Stimulated activated naive CD4-positive, alpha-beta T cell (primary cell): ENCODE measurements at regions not wholly inside any gene's neighbourhood (a gene's known extent, or its start where the extent isn't known, plus 50 kb on each side); places are given as distances from the start of the nearest gene placed in this dataset.

Source experiments
- DNase-seq, 6 experiments: peaks; one replicate each; lab custom pipeline; 2025; lab: John Stamatoyannopoulos, UW

- DNase-seq, result no peak
These were observed 136.1 kb upstream of the LGALSL start for GRCh38 chr2:64317707-64318475.

- no peak for DNase-seq
These were observed 135.6 kb upstream of the LGALSL start for GRCh38 chr2:64318476-64318748.

GRCh38 chr2:64319896-64320295 lies 134.1 kb upstream of the LGALSL start:
- DNase-seq, result no peak

- no peak for DNase-seq
These were observed 131.5 kb upstream of the LGALSL start for GRCh38 chr2:64322433-64322832.

- DNase-seq, result no peak
These were observed 130.8 kb upstream of the LGALSL start for GRCh38 chr2:64323197-64323596.

- no peak for DNase-seq
These were observed 129.1 kb upstream of the LGALSL start for GRCh38 chr2:64324746-64325410.

- DNase-seq, result no peak
These were observed 128.5 kb upstream of the LGALSL start for GRCh38 chr2:64325477-64325851.

GRCh38 chr2:64325852-64326577 lies 127.9 kb upstream of the LGALSL start:
- peak in 3 of 6 experiments; percentile 59 to 68 (median 63) for DNase-seq

GRCh38 chr2:64326578-64327050 lies 127.3 kb upstream of the LGALSL start:
- DNase-seq, result no peak

GRCh38 chr2:64327129-64327509 lies 126.8 kb upstream of the LGALSL start:
- DNase-seq, result no peak

GRCh38 chr2:64327510-64328414 lies 126.2 kb upstream of the LGALSL start:
- peak; percentile 23 to 88 (median 56) for DNase-seq

- no peak for DNase-seq
These were observed 125.6 kb upstream of the LGALSL start for GRCh38 chr2:64328415-64328722.

GRCh38 chr2:64328756-64329155 lies 125.2 kb upstream of the LGALSL start:
- no peak for DNase-seq

- DNase-seq, result no peak
These were observed 124.1 kb upstream of the LGALSL start for GRCh38 chr2:64329848-64330247.

GRCh38 chr2:64330281-64331113 lies 123.5 kb upstream of the LGALSL start:
- peak; percentile 42 to 85 (median 70) for DNase-seq

- DNase-seq, result no peak
These were observed 122.8 kb upstream of the LGALSL start for GRCh38 chr2:64331114-64331645.

GRCh38 chr2:64331849-64332699 lies 121.9 kb upstream of the LGALSL start:
- no peak for DNase-seq

- DNase-seq, result no peak
These were observed 117.8 kb upstream of the LGALSL start for GRCh38 chr2:64336171-64336570.

- DNase-seq, result no peak
These were observed 116.6 kb upstream of the LGALSL start for GRCh38 chr2:64337314-64337713.

GRCh38 chr2:64338108-64338507 lies 115.9 kb upstream of the LGALSL start:
- no peak for DNase-seq
